HG03520 (cell line): ENCODE measurements at regions not wholly inside any gene's neighbourhood (a gene's known extent, or its start where the extent isn't known, plus 50 kb on each side); places are given as distances from the start of the nearest gene placed in this dataset.

ENCODE experiments used
- ATAC-seq: cut with Tn5 transposase; IDR thresholded peaks from one replicate; pipeline ENCODE4 v1.9.1; 2021; ENCODE audit warnings: mild to moderate bottlenecking, moderate library complexity; ENCODE audit not compliant: unreplicated experiment

GRCh38 chr12:65546528-65546927, 268.0 kb downstream of the MSRB3 start:
- ATAC-seq: no peak

- peak; percentile 100 for ATAC-seq
These were observed 267.4 kb upstream of the HMGA2 start for GRCh38 chr12:65556676-65557437.

- ATAC-seq: no peak
These were observed 266.7 kb upstream of the HMGA2 start for GRCh38 chr12:65557438-65558181.

- ATAC-seq: no peak
These were observed 264.0 kb upstream of the HMGA2 start for GRCh38 chr12:65560286-65560685.

GRCh38 chr12:65561798-65562382, 262.4 kb upstream of the HMGA2 start:
- no peak for ATAC-seq

GRCh38 chr12:65565601-65566560, 258.4 kb upstream of the HMGA2 start:
- ATAC-seq: no peak

- no peak for ATAC-seq
These were observed 257.5 kb upstream of the HMGA2 start for GRCh38 chr12:65566751-65567150.

- no peak for ATAC-seq
These were observed 256.5 kb upstream of the HMGA2 start for GRCh38 chr12:65567820-65568219.

- no peak for ATAC-seq
These were observed 255.8 kb upstream of the HMGA2 start for GRCh38 chr12:65568517-65568916.

GRCh38 chr12:65570451-65571130, 253.7 kb upstream of the HMGA2 start:
- ATAC-seq: no peak

- ATAC-seq: no peak
These were observed 249.4 kb upstream of the HMGA2 start for GRCh38 chr12:65574867-65575266.

- no peak for ATAC-seq
These were observed 240.3 kb upstream of the HMGA2 start for GRCh38 chr12:65584016-65584415.

- no peak for ATAC-seq
These were observed 238.4 kb upstream of the HMGA2 start for GRCh38 chr12:65585648-65586602.

- ATAC-seq: no peak
These were observed 237.5 kb upstream of the HMGA2 start for GRCh38 chr12:65586796-65587195.

- ATAC-seq: no peak
These were observed 234.0 kb upstream of the HMGA2 start for GRCh38 chr12:65590318-65590717.

- no peak for ATAC-seq
These were observed 231.9 kb upstream of the HMGA2 start for GRCh38 chr12:65592416-65592815.

- no peak for ATAC-seq
These were observed 231.0 kb upstream of the HMGA2 start for GRCh38 chr12:65593239-65593701.

- ATAC-seq: no peak
These were observed 229.9 kb upstream of the HMGA2 start for GRCh38 chr12:65594409-65594808.

GRCh38 chr12:65595016-65595560, 229.2 kb upstream of the HMGA2 start:
- ATAC-seq: no peak
